HG02885 (cell line): ENCODE measurements at regions not wholly inside any gene's neighbourhood (a gene's known extent, or its start where the extent isn't known, plus 50 kb on each side); places are given as distances from the start of the nearest gene placed in this dataset.
A peak's percentile ranks its signal among the peaks of the same experiment; 100 is the strongest.

ENCODE experiments used
- ATAC-seq: cut with Tn5 transposase; IDR thresholded peaks from one replicate; pipeline ENCODE4 v1.9.1; 2021; ENCODE audit warnings: mild to moderate bottlenecking; ENCODE audit not compliant: unreplicated experiment, poor library complexity

GRCh38 chr2:121895723-121896571 lies 140.5 kb downstream of the TSN start:
- ATAC-seq: no peak

- ATAC-seq: peak; percentile 87
Measured at GRCh38 chr2:121897335-121897970, 142.0 kb downstream of the TSN start.

GRCh38 chr2:121898483-121898882 lies 143.0 kb downstream of the TSN start:
- no peak for ATAC-seq

- ATAC-seq: no peak
Measured at GRCh38 chr2:121900391-121900790, 144.9 kb downstream of the TSN start.

- ATAC-seq: no peak
Measured at GRCh38 chr2:121902171-121902591, 146.7 kb downstream of the TSN start.

GRCh38 chr2:121902616-121903015 lies 147.2 kb downstream of the TSN start:
- ATAC-seq: no peak

- no peak for ATAC-seq
Measured at GRCh38 chr2:121903037-121903689, 147.7 kb downstream of the TSN start.

GRCh38 chr2:121904656-121905055 lies 149.2 kb downstream of the TSN start:
- no peak for ATAC-seq

GRCh38 chr2:121905201-121905600 lies 149.8 kb downstream of the TSN start:
- no peak for ATAC-seq

- no peak for ATAC-seq
Measured at GRCh38 chr2:121906170-121906569, 150.7 kb downstream of the TSN start.

- no peak for ATAC-seq
Measured at GRCh38 chr2:121907928-121908327, 152.5 kb downstream of the TSN start.

GRCh38 chr2:121910139-121910538 lies 154.7 kb downstream of the TSN start:
- no peak for ATAC-seq

GRCh38 chr2:121911036-121911435 lies 155.6 kb downstream of the TSN start:
- no peak for ATAC-seq

GRCh38 chr2:121917143-121917542 lies 161.7 kb downstream of the TSN start:
- ATAC-seq: no peak

- no peak for ATAC-seq
Measured at GRCh38 chr2:121918231-121918630, 162.8 kb downstream of the TSN start.

GRCh38 chr2:121919803-121920202 lies 164.4 kb downstream of the TSN start:
- no peak for ATAC-seq

GRCh38 chr2:121925466-121925865 lies 170.0 kb downstream of the TSN start:
- no peak for ATAC-seq

- no peak for ATAC-seq
Measured at GRCh38 chr2:121943285-121943684, 187.8 kb downstream of the TSN start.

GRCh38 chr2:121944072-121944831 lies 188.8 kb downstream of the TSN start:
- no peak for ATAC-seq

- no peak for ATAC-seq
Measured at GRCh38 chr2:121947674-121948073, 192.2 kb downstream of the TSN start.

GRCh38 chr2:121949271-121949670 lies 193.8 kb downstream of the TSN start:
- no peak for ATAC-seq
